ENCODE measurements at regions not wholly inside any gene's neighbourhood (a gene's known extent, or its start where the extent isn't known, plus 50 kb on each side); places are given as distances from the start of the nearest gene placed in this dataset.
A peak's percentile ranks its signal among the peaks of the same experiment; 100 is the strongest.

GRCh38 chr4:115780268-115780667 lies 666.8 kb upstream of the NDST4 start:
- DNase-seq (ENCODE audit: low spot score): no peak

GRCh38 chr4:115770046-115770543 lies 656.7 kb upstream of the NDST4 start:
- DNase-seq (ENCODE audit: low spot score): no peak

GRCh38 chr4:115769396-115769795 lies 656.0 kb upstream of the NDST4 start:
- no peak for DNase-seq (ENCODE audit: low spot score)

- no peak for DNase-seq (ENCODE audit: low spot score)
Observed at GRCh38 chr4:115763051-115763450, 649.6 kb upstream of the NDST4 start.

GRCh38 chr4:115759231-115759630 lies 645.8 kb upstream of the NDST4 start:
- DNase-seq (ENCODE audit: low spot score): no peak

- DNase-seq (ENCODE audit: low spot score): no peak
Observed at GRCh38 chr4:115749404-115749803, 636.0 kb upstream of the NDST4 start.

GRCh38 chr4:115740806-115741205 lies 627.4 kb upstream of the NDST4 start:
- no peak for DNase-seq (ENCODE audit: low spot score)

- DNase-seq (ENCODE audit: low spot score): no peak
Observed at GRCh38 chr4:115729739-115730266, 616.4 kb upstream of the NDST4 start.

- no peak for DNase-seq (ENCODE audit: low spot score)
Observed at GRCh38 chr4:115723621-115724020, 610.2 kb upstream of the NDST4 start.

GRCh38 chr4:115720611-115721010 lies 607.2 kb upstream of the NDST4 start:
- DNase-seq (ENCODE audit: low spot score): no peak

GRCh38 chr4:115711575-115711974 lies 598.2 kb upstream of the NDST4 start:
- peak; percentile 42 for DNase-seq (ENCODE audit: low spot score)

GRCh38 chr4:115688961-115689360 lies 575.5 kb upstream of the NDST4 start:
- no peak for DNase-seq (ENCODE audit: low spot score)

- no peak for DNase-seq (ENCODE audit: low spot score)
Observed at GRCh38 chr4:115687052-115687755, 573.8 kb upstream of the NDST4 start.

GRCh38 chr4:115678425-115678941 lies 565.1 kb upstream of the NDST4 start:
- DNase-seq (ENCODE audit: low spot score): no peak

- DNase-seq (ENCODE audit: low spot score): peak; percentile 34
Observed at GRCh38 chr4:115675719-115676118, 562.3 kb upstream of the NDST4 start.

- DNase-seq (ENCODE audit: low spot score): no peak
Observed at GRCh38 chr4:115674485-115674884, 561.1 kb upstream of the NDST4 start.

- peak; percentile 9 for DNase-seq (ENCODE audit: low spot score)
Observed at GRCh38 chr4:115671581-115671980, 558.2 kb upstream of the NDST4 start.

GRCh38 chr4:115670930-115671329 lies 557.5 kb upstream of the NDST4 start:
- no peak for DNase-seq (ENCODE audit: low spot score)

- no peak for DNase-seq (ENCODE audit: low spot score)
Observed at GRCh38 chr4:115668396-115668795, 555.0 kb upstream of the NDST4 start.

GRCh38 chr4:115664285-115664684 lies 550.9 kb upstream of the NDST4 start:
- no peak for DNase-seq (ENCODE audit: low spot score)

- no peak for DNase-seq (ENCODE audit: low spot score)
Observed at GRCh38 chr4:115660465-115660864, 547.0 kb upstream of the NDST4 start.

- DNase-seq (ENCODE audit: low spot score): no peak
Observed at GRCh38 chr4:115657991-115658650, 544.7 kb upstream of the NDST4 start.

- no peak for DNase-seq (ENCODE audit: low spot score)
Observed at GRCh38 chr4:115655626-115656025, 542.2 kb upstream of the NDST4 start.

Data from COLO829 (cell line).